HG03378 (cell line): ENCODE measurements at regions not wholly inside any gene's neighbourhood (a gene's known extent, or its start where the extent isn't known, plus 50 kb on each side); places are given as distances from the start of the nearest gene placed in this dataset.

ENCODE experiments used
- ATAC-seq: cut with Tn5 transposase; IDR thresholded peaks from one replicate; pipeline ENCODE4 v1.9.1; 2021; ENCODE audit warnings: mild to moderate bottlenecking, moderate library complexity; ENCODE audit not compliant: unreplicated experiment

- ATAC-seq = no peak
These were observed 1153.0 kb downstream of the C4orf33 start for GRCh38 chr4:130249002-130249401.

GRCh38 chr4:130257271-130257670 lies 1161.3 kb downstream of the C4orf33 start:
- no peak for ATAC-seq

GRCh38 chr4:130266814-130267213 lies 1170.9 kb downstream of the C4orf33 start:
- ATAC-seq = no peak

GRCh38 chr4:130288576-130288975 lies 1192.6 kb downstream of the C4orf33 start:
- ATAC-seq = no peak

- ATAC-seq = no peak
These were observed 1197.7 kb downstream of the C4orf33 start for GRCh38 chr4:130293692-130294091.

- no peak for ATAC-seq
These were observed 1200.5 kb downstream of the C4orf33 start for GRCh38 chr4:130296448-130296847.

GRCh38 chr4:130306566-130306965 lies 1210.6 kb downstream of the C4orf33 start:
- no peak for ATAC-seq

- ATAC-seq = no peak
These were observed 1213.3 kb downstream of the C4orf33 start for GRCh38 chr4:130309221-130309620.

GRCh38 chr4:130322439-130322838 lies 1226.5 kb downstream of the C4orf33 start:
- no peak for ATAC-seq

GRCh38 chr4:130329036-130329435 lies 1233.1 kb downstream of the C4orf33 start:
- ATAC-seq = no peak

GRCh38 chr4:130333241-130333759 lies 1237.3 kb downstream of the C4orf33 start:
- ATAC-seq = no peak

GRCh38 chr4:130335417-130336194 lies 1239.7 kb downstream of the C4orf33 start:
- no peak for ATAC-seq

- peak; percentile 91 for ATAC-seq
These were observed 1240.7 kb downstream of the C4orf33 start for GRCh38 chr4:130336585-130337217.

GRCh38 chr4:130338851-130339250 lies 1242.9 kb downstream of the C4orf33 start:
- ATAC-seq = no peak

- no peak for ATAC-seq
These were observed 1253.8 kb downstream of the C4orf33 start for GRCh38 chr4:130349745-130350144.

GRCh38 chr4:130356873-130357272 lies 1260.9 kb downstream of the C4orf33 start:
- no peak for ATAC-seq

- no peak for ATAC-seq
These were observed 1263.6 kb downstream of the C4orf33 start for GRCh38 chr4:130359542-130359941.

- no peak for ATAC-seq
These were observed 1265.7 kb downstream of the C4orf33 start for GRCh38 chr4:130361616-130362015.

GRCh38 chr4:130368668-130369067 lies 1272.7 kb downstream of the C4orf33 start:
- no peak for ATAC-seq

- no peak for ATAC-seq
These were observed 1297.3 kb downstream of the C4orf33 start for GRCh38 chr4:130393231-130393630.

GRCh38 chr4:130393642-130394041 lies 1297.7 kb downstream of the C4orf33 start:
- ATAC-seq = no peak

- ATAC-seq = no peak
These were observed 1299.9 kb downstream of the C4orf33 start for GRCh38 chr4:130395871-130396270.
